ENCODE measurements at regions not wholly inside any gene's neighbourhood (a gene's known extent, or its start where the extent isn't known, plus 50 kb on each side); places are given as distances from the start of the nearest gene placed in this dataset.
A peak's percentile ranks its signal among the peaks of the same experiment; 100 is the strongest.

- DNase-seq (ENCODE audit: low read depth) = no peak
- TF ChIP-seq, protein P1, sequence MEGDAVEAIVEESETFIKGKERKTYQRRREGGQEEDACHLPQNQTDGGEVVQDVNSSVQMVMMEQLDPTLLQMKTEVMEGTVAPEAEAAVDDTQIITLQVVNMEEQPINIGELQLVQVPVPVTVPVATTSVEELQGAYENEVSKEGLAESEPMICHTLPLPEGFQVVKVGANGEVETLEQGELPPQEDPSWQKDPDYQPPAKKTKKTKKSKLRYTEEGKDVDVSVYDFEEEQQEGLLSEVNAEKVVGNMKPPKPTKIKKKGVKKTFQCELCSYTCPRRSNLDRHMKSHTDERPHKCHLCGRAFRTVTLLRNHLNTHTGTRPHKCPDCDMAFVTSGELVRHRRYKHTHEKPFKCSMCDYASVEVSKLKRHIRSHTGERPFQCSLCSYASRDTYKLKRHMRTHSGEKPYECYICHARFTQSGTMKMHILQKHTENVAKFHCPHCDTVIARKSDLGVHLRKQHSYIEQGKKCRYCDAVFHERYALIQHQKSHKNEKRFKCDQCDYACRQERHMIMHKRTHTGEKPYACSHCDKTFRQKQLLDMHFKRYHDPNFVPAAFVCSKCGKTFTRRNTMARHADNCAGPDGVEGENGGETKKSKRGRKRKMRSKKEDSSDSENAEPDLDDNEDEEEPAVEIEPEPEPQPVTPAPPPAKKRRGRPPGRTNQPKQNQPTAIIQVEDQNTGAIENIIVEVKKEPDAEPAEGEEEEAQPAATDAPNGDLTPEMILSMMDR (IDR thresholded peaks at IDR 0.05; ENCODE audit: insufficient read depth, low read depth, low read length) = no peak
- no peak overlapping the region for H3K4me3 ChIP-seq (ENCODE audit: low read depth, low read length)
Observed at GRCh38 chr11:112728716-112729115, 232.5 kb upstream of the NCAM1 start.

DNA sequence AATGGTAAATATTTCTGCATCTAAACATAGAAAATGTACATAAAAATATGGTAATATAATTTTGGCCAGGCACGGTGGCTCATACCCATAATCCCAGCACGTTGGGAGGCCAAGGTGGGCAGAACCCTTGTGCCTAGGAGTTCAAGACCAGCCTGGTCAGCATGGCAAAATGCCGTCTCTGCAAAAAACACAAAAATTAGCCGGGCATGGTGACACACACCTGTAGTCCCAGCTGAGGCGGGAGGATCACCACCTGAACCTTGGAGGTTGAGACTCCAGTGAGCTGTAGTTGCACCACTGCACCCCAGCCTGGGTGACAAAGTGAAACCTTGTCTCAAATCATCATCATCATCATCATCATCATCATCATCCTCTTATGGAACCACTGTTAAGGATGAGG, 230.6 kb upstream of the NCAM1 start:
- H3K4me3 ChIP-seq (ENCODE audit: low read depth, low read length) = no peak overlapping the region
- TF ChIP-seq, protein P1 (IDR thresholded peaks at IDR 0.05; ENCODE audit: insufficient read depth, low read depth, low read length) = no peak
- DNase-seq (ENCODE audit: low read depth) = no peak

- H3K4me3 ChIP-seq (ENCODE audit: low read depth, low read length) = no peak overlapping the region
- TF ChIP-seq, protein P1 (IDR thresholded peaks at IDR 0.05; ENCODE audit: insufficient read depth, low read depth, low read length) = no peak
- no peak for DNase-seq (ENCODE audit: low read depth)
Observed at GRCh38 chr11:112731538-112731937, 229.7 kb upstream of the NCAM1 start.

- TF ChIP-seq, protein P1 (IDR thresholded peaks at IDR 0.05; ENCODE audit: insufficient read depth, low read depth, low read length) = no peak
- no peak for DNase-seq (ENCODE audit: low read depth)
Observed at GRCh38 chr11:112732031-112732430, 229.2 kb upstream of the NCAM1 start.

GRCh38 chr11:112734207-112734606, 227.0 kb upstream of the NCAM1 start:
- peak; percentile 14 for DNase-seq (ENCODE audit: low read depth)
- TF ChIP-seq, protein P1 (IDR thresholded peaks at IDR 0.05; ENCODE audit: insufficient read depth, low read depth, low read length) = no peak
- H3K4me3 ChIP-seq (ENCODE audit: low read depth, low read length) = no peak overlapping the region

More at GRCh38 chr11:112732031-112732430, 229.2 kb upstream of the NCAM1 start:
- H3K4me3 ChIP-seq (ENCODE audit: low read depth, low read length) = no peak overlapping the region

- no peak for DNase-seq (ENCODE audit: low read depth)
- TF ChIP-seq, protein P1 (IDR thresholded peaks at IDR 0.05; ENCODE audit: insufficient read depth, low read depth, low read length) = no peak
- H3K4me3 ChIP-seq (ENCODE audit: low read depth, low read length) = no peak overlapping the region
Observed at GRCh38 chr11:112735470-112735869, 225.8 kb upstream of the NCAM1 start.

GRCh38 chr11:112744041-112744440, 217.2 kb upstream of the NCAM1 start:
- H3K4me3 ChIP-seq (ENCODE audit: low read depth, low read length) = no peak overlapping the region
- TF ChIP-seq, protein P1 (IDR thresholded peaks at IDR 0.05; ENCODE audit: insufficient read depth, low read depth, low read length) = no peak
- DNase-seq (ENCODE audit: low read depth) = no peak
